GM23338 (cell line): ENCODE measurements at regions not wholly inside any gene's neighbourhood (a gene's known extent, or its start where the extent isn't known, plus 50 kb on each side); places are given as distances from the start of the nearest gene placed in this dataset.
"Not testable (repeated sequence)": the region's sequence is repeated elsewhere in the genome, so short reads cannot be mapped to it uniquely, and the experiment has no call there.

Experiments used
- ATAC-seq: fragments of 200-7000 bp; cut with Tn5 transposase; 3 replicates; pipeline ENCODE4 v1.9.1; 2020
- DNase-seq: peaks from one replicate; pipeline ENCODE4 v3.0.0-alpha.2; 2015; ENCODE audit warnings: low spot score
- H2AFZ ChIP-seq: fragments of 200-600 bp; sonication (generic); 2 replicates; pipeline ENCODE4 v1.8.0; 2016; ENCODE audit warnings: antibody characterized with exemption, mild to moderate bottlenecking, moderate library complexity
- H3F3A ChIP-seq: fragments of 200-600 bp; sonication (generic); replicated peaks from 2 replicates; pipeline ENCODE4 v1.8.0; 2017; ENCODE audit warnings: antibody characterized with exemption, mixed run types, low read depth
- H3K27ac ChIP-seq: fragments of 200-600 bp; sonication (generic); 2 replicates; pipeline ENCODE4 v1.6.1; 2016; ENCODE audit warnings: low read depth
- H3K27me3 ChIP-seq: fragments of 200-600 bp; sonication (generic); 2 replicates; pipeline ENCODE4 v1.8.0; 2016; ENCODE audit warnings: mild to moderate bottlenecking, mixed run types, moderate library complexity; ENCODE audit not compliant: insufficient read depth
- H3K36me3 ChIP-seq: fragments of 200-600 bp; sonication (generic); 2 replicates; pipeline ENCODE4 v1.8.0; 2016; ENCODE audit warnings: mild to moderate bottlenecking; ENCODE audit not compliant: insufficient read depth
- H3K4me1 ChIP-seq: fragments of 200-600 bp; sonication (generic); 2 replicates; pipeline ENCODE4 v1.8.0; 2016; ENCODE audit warnings: mild to moderate bottlenecking, moderate library complexity; ENCODE audit not compliant: insufficient read depth
- H3K4me2 ChIP-seq: fragments of 200-600 bp; sonication (generic); 2 replicates; pipeline ENCODE4 v1.7.1; 2017; ENCODE audit warnings: mixed run types
- H3K4me3 ChIP-seq: fragments of 200-600 bp; sonication (generic); 2 replicates; pipeline ENCODE4 v1.6.1; 2016; ENCODE audit warnings: mixed run types
- H3K79me2 ChIP-seq: fragments of 200-600 bp; sonication (generic); replicated peaks from 2 replicates; pipeline ENCODE4 v1.8.0; 2017; ENCODE audit warnings: mild to moderate bottlenecking; ENCODE audit not compliant: insufficient read depth
- H3K9me2 ChIP-seq: fragments of 200-600 bp; sonication (generic); 2 replicates; pipeline ENCODE4 v1.8.0; 2017; ENCODE audit not compliant: insufficient read depth
- H4K20me1 ChIP-seq: fragments of 200-600 bp; sonication (generic); replicated peaks from 2 replicates; pipeline ENCODE4 v1.8.0; 2017; ENCODE audit warnings: mild to moderate bottlenecking; ENCODE audit not compliant: insufficient read depth
- H3K27ac Mint-ChIP-seq: 2 replicates; pipeline ENCODE4 v1.8.0; 2020; ENCODE audit warnings: inconsistent platforms, mild to moderate bottlenecking, moderate library complexity, mixed read lengths
- H3K27me3 Mint-ChIP-seq: 3 replicates; pipeline ENCODE4 v1.8.0; 2022; ENCODE audit warnings: low read depth, mild to moderate bottlenecking, moderate library complexity, mixed read lengths, inconsistent platforms; ENCODE audit not compliant: insufficient read depth, poor library complexity
- H3K36me3 Mint-ChIP-seq: 3 replicates; pipeline ENCODE4 v1.8.0; 2021; ENCODE audit warnings: low read depth, mild to moderate bottlenecking, inconsistent platforms, moderate library complexity, mixed read lengths
- H3K4me1 Mint-ChIP-seq: 3 replicates; pipeline ENCODE4 v1.8.0; 2020; ENCODE audit warnings: mild to moderate bottlenecking, inconsistent platforms, mixed read lengths
- H3K4me3 Mint-ChIP-seq: 3 replicates; pipeline ENCODE4 v1.8.0; 2021; ENCODE audit warnings: moderate library complexity, mild to moderate bottlenecking, inconsistent platforms, mixed read lengths
- H3K9me3 Mint-ChIP-seq: 3 replicates; pipeline ENCODE4 v1.8.0; 2020; ENCODE audit warnings: moderate library complexity, mild to moderate bottlenecking, inconsistent platforms, mixed read lengths
- CREB1 ChIP-seq: fragments of 250-450 bp; sonication (Bioruptor Pico); IDR thresholded peaks from 2 replicates; pipeline ENCODE4 v1.5.0; 2020; ENCODE audit warnings: low read depth, mild to moderate bottlenecking, moderate library complexity
- EZH2 ChIP-seq: fragments of 200-600 bp; sonication (generic); IDR thresholded peaks from one replicate; pipeline ENCODE4 v1.8.0; 2017; ENCODE audit warnings: antibody characterized with exemption, mild to moderate bottlenecking, low read depth; ENCODE audit not compliant: unreplicated experiment
- JUNB ChIP-seq: IDR thresholded peaks from one replicate; pipeline ENCODE4 v1.6.1; 2016; ENCODE audit warnings: antibody characterized with exemption; ENCODE audit not compliant: unreplicated experiment
- NANOG ChIP-seq: IDR thresholded peaks from 2 replicates; pipeline ENCODE4 v1.6.1; 2016; ENCODE audit warnings: antibody characterized with exemption, borderline replicate concordance
- POLR2AphosphoS5 ChIP-seq: IDR thresholded peaks from 2 replicates; pipeline ENCODE4 v1.6.1; 2016; ENCODE audit warnings: antibody characterized with exemption, low read depth
- STAT1 ChIP-seq: IDR thresholded peaks from one replicate; pipeline ENCODE4 v1.6.1; 2016; ENCODE audit warnings: antibody characterized with exemption; ENCODE audit not compliant: unreplicated experiment
- TF ChIP-seq, protein P1 (sequence below), 2 experiments: fragments of 200-600 bp in 1 of 2; sonication (generic) in 1 of 2; conservative IDR thresholded peaks; 2 replicates each; pipeline versions ENCODE4 v1.5.1 to v1.6.1; 2016 to 2017; ENCODE audit warnings: antibody characterized with exemption in 2 of 2, low read depth in 2 of 2, mild to moderate bottlenecking in 2 of 2, moderate library complexity in 1 of 2

- Mint-ChIP-seq H3K4me1 (peaks cover 15% of the 10 kb centered on the region), H3K27ac (no peak overlapping the region; the same call in 1 of the 2 replicates), H3K9me3 (no peaks in the 10 kb centered on the region), H3K36me3 (no peaks in the 10 kb centered on the region), H3K4me3 (peak overlapping the region; percentile 58; the same call in 2 of the 3 replicates), H3K27me3 (no peaks in the 10 kb centered on the region)
- Histone ChIP-seq H3K4me1 (peaks cover 16% of the 10 kb centered on the region), H3K36me3 (no peaks in the 10 kb centered on the region), H3K4me3 (peak overlapping the region; percentile 33; the same call in 1 of the 2 replicates), H2AFZ (no peak overlapping the region), H3K79me2 (no peaks in the 10 kb centered on the region), H3K27ac (peak overlapping the region; percentile 62; the same call in 1 of the 2 replicates), H3K27me3 (no peaks in the 10 kb centered on the region), H4K20me1 (no peaks in the 10 kb centered on the region), H3K9me2 (no peaks in the 10 kb centered on the region), H3K4me2 (peak overlapping the region; percentile 50; the same call in 1 of the 2 replicates), H3F3A (no peaks in the 10 kb centered on the region)
- peak; percentile 97 for ATAC-seq
- DNase-seq, result peak; percentile 68
- TF ChIP-seq, protein P1, sequence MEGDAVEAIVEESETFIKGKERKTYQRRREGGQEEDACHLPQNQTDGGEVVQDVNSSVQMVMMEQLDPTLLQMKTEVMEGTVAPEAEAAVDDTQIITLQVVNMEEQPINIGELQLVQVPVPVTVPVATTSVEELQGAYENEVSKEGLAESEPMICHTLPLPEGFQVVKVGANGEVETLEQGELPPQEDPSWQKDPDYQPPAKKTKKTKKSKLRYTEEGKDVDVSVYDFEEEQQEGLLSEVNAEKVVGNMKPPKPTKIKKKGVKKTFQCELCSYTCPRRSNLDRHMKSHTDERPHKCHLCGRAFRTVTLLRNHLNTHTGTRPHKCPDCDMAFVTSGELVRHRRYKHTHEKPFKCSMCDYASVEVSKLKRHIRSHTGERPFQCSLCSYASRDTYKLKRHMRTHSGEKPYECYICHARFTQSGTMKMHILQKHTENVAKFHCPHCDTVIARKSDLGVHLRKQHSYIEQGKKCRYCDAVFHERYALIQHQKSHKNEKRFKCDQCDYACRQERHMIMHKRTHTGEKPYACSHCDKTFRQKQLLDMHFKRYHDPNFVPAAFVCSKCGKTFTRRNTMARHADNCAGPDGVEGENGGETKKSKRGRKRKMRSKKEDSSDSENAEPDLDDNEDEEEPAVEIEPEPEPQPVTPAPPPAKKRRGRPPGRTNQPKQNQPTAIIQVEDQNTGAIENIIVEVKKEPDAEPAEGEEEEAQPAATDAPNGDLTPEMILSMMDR (conservative IDR thresholded peaks at IDR 0.05; ENCODE audit: low read depth in 2 of 2), result peak; percentile 66 to 69
- 0 out of 2 replicates have a peak, but pooled peaks have one; percentile 10 for TF ChIP-seq NANOG
- TF ChIP-seq STAT1, result no peak
Observed at GRCh38 chrX:95764972-95765451, 919.6 kb upstream of the DIAPH2 start.

- H3K4me3 Mint-ChIP-seq, result not testable (repeated sequence)
Observed at GRCh38 chrX:95771198-95771597, 913.4 kb upstream of the DIAPH2 start.

DNA sequence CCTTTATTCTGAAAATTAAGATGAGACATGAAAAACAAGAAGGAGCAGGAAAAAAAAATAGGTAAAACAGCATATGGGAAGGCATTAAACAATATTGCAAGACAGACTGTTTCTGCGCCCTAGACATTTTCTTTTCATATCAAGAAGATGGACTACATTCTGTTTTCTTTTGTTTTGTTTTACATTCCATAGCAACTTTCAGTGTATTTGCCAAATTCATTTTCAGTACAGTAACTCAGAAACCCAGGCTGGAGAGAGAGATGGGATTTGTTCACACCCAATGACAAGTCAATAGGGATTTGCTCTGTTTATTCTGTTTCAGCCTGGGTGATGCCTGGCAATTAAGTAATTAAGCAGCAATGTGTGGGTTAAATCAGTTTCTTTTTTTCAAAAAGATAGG is 892.8 kb upstream of the DIAPH2 start:
- Mint-ChIP-seq H3K4me1 (no peaks in the 10 kb centered on the region), H3K36me3 (peaks cover 1% of the 10 kb centered on the region; the same call in 2 of the 3 replicates), H3K9me3 (peaks cover 5% of the 10 kb centered on the region), H3K27ac (no peak overlapping the region), H3K4me3 (no peak overlapping the region), H3K27me3 (peaks cover 1% of the 10 kb centered on the region)
- DNase-seq, result no peak
- H3K4me3 ChIP-seq, result no peak overlapping the region
- no peaks in the 10 kb centered on the region for H4K20me1 ChIP-seq
- ATAC-seq, result no peak
- no peak overlapping the region for H2AFZ ChIP-seq
- H3K79me2 ChIP-seq, result no peaks in the 10 kb centered on the region
- H3K36me3 ChIP-seq, result no peaks in the 10 kb centered on the region
- no peaks in the 10 kb centered on the region for H3F3A ChIP-seq
- H3K4me2 ChIP-seq, result no peak overlapping the region
- H3K27ac ChIP-seq, result no peak overlapping the region
- H3K9me2 ChIP-seq, result no peaks in the 10 kb centered on the region
- no peaks in the 10 kb centered on the region for H3K4me1 ChIP-seq
- H3K27me3 ChIP-seq, result no peaks in the 10 kb centered on the region
- TF ChIP-seq CREB1 (CRISPR knock-in tag) (no peak), JUNB (no peak), EZH2 (no peak), POLR2AphosphoS5 (no peak)
- TF ChIP-seq, protein P1 (conservative IDR thresholded peaks at IDR 0.05; ENCODE audit: low read depth in 2 of 2), result no peak

More at GRCh38 chrX:95771198-95771597, 913.4 kb upstream of the DIAPH2 start:
- not testable (repeated sequence) for H3K27ac Mint-ChIP-seq, H3K27me3 Mint-ChIP-seq, H3K4me1 Mint-ChIP-seq, H4K20me1 ChIP-seq, DNase-seq, H2AFZ ChIP-seq, H3K27ac ChIP-seq, H3K36me3 ChIP-seq, H3K79me2 ChIP-seq, H3K4me1 ChIP-seq, H3K9me2 ChIP-seq, H3K36me3 Mint-ChIP-seq, H3F3A ChIP-seq, H3K9me3 Mint-ChIP-seq, H3K4me2 ChIP-seq, ATAC-seq, H3K4me3 ChIP-seq, H3K27me3 ChIP-seq
